ENCODE measurements at regions not wholly inside any gene's neighbourhood (a gene's known extent, or its start where the extent isn't known, plus 50 kb on each side); places are given as distances from the start of the nearest gene placed in this dataset.
"Not testable (repeated sequence)": the region's sequence is repeated elsewhere in the genome, so short reads cannot be mapped to it uniquely, and the experiment has no call there.

DNA sequence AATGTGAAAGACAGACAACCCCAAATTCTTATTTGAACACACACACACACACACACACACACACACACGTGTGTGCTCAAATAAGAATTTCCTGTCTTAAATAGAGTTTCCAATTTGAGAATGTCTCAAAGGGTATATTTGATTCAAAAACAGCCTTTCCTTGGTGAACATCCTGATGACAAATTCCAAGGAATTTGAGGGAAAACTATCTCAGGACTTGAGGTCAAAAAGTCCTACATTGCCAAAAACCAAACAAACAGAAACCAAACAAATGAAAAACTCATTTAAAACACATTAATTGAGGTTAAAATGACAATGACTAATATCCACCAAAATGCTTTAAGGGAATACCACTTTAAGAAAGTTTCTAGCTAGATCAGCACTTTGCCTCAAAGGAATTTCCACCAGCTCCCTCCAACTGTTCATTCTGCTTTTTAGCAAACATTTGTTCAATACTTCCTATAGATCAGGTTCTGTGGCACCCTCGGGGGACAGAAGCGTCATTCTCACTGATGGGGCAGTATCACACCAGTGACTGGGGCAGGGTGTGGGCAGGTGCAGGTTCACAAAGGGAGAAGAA is 232.1 kb upstream of the TRIB2 start:
- DNase-seq = no peak

DNA sequence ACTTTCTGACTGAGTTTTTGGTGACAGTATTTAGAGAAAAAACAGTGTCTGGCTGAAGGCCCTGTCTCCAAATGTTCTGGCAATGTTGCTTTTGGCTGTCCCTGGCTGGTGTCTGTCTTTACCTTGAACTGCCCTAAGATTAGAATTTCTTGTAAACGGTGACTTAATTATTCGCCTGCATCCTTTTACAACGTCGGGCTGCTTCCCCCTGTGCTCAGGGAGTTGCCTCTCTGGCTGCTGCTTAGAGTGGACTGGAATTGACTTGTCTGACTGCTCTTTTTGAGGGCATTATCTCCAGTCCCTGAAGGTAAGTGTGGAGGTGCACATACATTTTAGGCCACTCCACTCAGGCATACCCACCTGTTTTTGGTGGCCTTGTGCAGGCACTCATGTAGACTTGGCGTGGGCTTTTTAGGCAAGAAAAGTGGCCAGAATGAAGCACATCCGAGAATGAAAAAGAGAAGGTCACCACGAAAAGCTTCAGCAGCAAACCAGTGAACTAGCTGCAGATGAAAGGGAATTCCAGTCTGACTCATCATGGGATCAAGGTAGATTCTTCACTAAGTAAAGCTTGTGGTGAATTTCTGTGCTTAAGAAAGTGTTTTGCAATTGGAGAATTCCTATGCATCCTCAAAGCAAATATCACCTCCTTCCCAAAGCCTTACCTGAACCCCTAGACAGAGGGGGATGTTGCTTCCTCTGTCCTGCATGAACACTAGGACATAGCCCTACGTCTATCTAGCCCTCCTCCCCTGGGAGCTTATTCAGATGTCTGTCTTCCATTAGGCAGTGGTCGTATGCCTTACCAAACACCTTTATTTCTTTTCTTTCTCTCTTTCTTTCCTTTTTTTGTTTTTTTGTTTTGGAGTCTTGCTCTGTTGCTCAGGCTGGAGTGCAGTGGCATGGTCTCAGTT is 230.3 kb upstream of the TRIB2 start:
- no peak for DNase-seq

DNA sequence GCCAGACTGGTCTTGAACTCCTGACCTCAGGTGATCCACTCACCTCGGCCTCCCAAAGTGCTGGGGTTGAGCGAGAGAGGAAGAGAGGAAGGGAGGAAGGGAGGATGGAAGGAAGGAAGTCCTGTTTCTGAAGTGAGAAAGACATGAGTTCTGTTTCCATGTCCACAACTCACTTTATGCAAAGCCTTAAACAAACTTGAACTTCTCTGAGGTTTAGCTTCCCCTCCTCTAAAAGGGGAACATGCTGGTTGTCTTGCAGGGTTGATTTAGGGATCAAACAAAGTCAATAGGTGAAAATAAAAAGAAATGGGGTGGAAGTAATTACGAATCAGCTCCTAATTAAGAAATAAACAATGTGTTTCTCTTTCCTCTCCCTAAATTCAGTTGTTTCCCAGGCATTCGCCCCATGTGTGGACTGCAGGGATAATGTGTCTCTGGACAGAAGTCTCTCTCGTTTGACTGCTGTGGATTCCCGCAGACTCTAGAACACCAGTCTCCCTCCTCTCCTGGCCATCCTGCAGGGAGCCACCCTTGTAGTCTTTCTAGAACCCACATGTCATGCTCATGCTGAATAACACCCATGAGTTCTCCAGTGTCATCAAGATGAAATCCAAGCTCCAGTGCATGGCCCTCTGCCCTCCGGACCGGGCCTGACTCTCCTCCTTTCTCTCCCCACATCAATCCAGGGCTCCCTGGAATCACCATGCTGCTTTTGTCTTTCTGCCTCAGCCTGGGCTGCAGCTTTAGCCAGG is 229.3 kb upstream of the TRIB2 start:
- no peak for DNase-seq

DNA sequence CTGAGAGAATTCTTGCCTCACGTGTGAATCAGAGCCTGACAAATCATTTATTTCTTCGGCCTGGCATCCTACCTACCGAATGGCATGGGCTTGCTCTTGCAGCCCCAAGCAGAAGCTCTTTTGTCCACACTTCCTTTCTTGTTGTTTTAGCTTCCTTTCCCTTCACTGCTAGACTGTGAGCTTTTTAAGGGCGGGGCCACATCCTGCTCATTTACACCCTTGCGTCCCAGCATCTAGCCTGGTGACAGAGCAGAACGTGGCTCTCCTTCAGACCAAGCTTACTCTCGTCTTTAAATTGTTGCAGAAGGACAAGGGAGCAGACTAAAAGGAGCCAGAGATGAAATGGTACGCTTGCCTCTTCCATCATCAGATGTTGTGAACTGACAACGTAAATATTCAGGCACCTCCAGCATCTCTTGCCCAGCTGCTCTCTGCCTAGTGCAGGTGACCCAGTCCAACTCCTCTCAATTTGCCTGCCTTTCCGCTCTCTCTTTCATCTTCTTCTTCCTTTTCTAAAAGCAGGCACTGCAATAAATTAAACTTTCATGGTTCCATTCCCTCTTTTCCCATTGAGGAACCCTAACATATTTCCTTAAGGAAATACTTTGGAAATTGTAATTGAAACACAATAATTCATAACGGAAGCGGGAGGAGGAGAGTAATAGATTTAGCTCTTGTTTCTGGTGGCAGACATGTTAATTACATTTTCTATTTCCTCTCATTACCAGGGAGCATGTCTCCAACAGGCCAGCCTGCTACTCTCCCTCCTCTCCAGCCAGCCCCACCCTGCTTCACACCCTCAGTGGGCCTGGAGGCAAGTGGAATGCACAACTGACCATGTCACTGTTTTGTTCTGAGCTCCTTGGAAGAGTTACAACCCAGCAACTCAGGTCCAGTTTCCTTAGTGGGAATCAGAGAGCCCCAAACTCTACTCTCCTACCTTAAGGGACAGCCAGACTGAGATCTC is 228.1 kb upstream of the TRIB2 start:
- no peak for DNase-seq

DNA sequence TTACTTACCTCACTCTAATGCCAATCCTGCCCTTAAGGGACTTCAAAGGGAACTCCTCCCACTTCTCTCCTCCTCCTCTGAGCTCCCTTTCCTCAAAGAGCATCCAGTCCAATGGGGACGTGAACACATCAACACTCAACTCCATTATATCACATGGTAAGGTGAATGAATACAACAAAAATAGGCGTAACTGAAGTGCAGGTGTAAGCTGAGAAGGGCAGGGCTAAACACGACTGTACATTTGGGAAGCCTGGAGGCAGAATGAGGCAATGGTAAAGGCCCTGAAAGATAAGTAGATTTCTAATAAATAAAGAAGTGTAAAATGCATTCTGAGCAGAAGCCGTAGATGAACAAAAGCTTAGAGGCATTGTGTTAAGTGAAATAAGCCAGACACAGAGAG is 226.1 kb upstream of the TRIB2 start:
- no peak for DNase-seq

DNA sequence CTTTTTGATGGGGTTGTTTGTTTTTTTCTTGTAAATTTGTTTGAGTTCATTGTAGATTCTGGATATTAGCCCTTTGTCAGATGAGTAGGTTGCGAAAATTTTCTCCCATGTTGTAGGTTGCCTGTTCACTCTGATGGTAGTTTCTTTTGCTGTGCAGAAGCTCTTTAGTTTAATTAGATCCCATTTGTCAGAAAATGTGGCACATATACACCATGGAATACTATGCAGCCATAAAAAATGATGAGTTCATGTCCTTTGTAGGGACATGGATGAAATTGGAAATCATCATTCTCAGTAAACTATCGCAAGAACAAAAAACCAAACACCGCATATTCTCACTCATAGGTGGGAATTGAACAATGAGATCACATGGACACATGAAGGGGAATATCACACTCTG is 224.4 kb upstream of the TRIB2 start:
- DNase-seq = not testable (repeated sequence)

DNA sequence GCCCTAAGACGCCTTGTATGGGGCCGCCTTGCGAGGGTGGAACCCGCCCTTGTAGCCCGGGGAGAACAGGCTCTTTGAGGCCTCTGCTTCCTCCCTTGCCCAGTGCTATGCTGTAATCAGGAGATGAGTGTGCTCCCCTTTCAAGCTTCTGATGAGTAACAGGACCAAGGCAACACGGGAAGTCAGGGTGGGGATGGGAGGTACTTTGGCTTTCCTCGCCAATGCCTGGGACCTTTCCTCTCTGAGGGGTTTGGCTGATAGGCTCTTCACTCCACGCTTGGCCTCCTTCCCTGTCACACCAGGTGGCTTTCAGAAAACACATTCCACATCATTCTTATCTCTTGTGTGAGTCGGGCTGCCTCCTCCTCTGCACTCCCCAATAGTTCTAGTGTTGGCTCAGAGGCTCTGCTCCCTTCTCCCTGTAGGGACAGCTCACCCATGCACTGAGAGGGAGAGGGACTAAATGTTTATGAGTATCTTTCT is 223.7 kb upstream of the TRIB2 start:
- DNase-seq = no peak

DNA sequence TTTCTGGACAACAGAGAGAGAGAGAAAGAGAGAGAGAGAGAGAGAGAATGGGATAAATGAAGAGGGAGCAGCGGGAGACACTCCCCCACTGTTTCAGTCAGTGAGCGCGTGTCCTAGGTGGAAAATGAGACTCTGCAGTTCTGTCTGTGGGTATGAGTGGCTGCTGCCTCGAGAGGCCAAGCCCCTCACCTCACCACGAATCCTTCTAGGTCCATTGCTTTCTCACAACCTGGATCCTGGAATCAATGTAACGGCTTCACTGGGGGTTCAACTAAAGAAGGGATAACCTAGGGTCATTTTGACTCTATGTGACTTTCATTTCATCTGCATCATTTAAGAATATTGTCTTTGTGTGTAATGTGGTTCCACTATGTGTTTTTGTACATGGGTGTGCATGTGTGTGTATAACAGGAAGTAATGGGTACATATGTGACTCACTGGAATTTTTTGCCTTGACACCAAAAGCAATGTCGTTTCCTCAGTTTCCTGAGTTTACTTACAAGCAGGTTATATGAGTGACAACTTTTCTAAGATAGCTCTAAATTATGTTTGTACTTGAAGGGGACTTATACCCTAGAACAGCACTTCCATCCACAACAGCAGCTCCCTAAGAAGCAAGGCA is 221.4 kb upstream of the TRIB2 start:
- no peak for DNase-seq

DNA sequence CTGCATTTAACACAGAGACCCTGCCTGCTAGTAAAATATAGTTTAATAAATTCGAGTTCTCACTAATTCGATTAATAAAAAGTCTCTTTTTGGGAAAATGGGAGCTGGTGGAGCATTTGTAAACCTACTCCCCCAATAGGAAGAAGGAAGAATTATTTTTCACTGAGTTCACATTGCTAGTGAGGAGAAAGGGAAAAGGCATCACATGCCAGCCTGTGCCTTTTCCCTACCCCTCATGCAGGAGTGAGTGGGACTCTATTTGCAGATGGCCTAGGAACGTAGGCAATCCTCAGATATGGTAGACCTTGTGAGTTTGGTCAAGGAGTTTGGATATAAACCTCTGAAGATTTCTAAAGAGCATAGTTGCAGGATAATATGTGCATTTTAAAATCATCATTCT is 218.4 kb upstream of the TRIB2 start:
- DNase-seq = peak; percentile 11

DNA sequence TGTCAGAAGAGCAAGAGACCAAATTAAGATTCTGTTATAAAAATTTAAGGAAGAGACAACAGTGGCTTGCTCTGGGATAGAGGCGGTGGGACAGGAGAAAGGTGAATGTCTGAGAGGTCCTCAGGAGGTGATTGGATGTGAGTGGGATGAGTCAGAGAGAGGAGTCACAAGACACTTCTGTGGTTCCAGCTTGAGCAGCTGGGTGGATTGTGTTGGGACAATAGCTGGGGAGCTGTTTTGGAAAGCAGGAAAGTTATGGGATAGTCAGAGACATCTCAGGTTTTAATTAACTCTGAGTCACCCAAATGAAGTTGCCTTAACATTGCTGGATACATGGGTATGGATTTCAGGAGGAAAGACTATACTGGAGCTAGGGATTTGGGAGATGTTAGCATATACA is 218.0 kb upstream of the TRIB2 start:
- DNase-seq = peak; percentile 7

DNA sequence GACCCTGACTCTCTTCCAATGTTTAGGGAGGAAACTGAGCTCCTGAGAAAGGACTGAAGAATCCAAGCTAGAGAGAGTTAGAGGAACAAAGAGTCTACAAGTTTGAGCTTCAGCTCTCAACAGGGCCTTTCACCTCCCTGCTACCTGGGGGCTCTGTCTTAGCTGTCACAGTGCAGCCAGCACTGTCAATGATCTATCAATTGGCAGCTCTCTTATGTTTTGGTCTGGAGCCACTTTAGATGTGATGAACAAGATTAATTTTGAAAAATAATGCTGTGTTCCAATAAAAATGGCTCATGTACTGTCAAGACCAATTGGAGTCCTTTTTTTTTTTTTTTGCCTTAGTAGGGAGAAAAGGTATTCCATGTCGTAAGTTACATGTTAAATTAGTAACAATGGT is 215.8 kb upstream of the TRIB2 start:
- no peak for DNase-seq

DNA sequence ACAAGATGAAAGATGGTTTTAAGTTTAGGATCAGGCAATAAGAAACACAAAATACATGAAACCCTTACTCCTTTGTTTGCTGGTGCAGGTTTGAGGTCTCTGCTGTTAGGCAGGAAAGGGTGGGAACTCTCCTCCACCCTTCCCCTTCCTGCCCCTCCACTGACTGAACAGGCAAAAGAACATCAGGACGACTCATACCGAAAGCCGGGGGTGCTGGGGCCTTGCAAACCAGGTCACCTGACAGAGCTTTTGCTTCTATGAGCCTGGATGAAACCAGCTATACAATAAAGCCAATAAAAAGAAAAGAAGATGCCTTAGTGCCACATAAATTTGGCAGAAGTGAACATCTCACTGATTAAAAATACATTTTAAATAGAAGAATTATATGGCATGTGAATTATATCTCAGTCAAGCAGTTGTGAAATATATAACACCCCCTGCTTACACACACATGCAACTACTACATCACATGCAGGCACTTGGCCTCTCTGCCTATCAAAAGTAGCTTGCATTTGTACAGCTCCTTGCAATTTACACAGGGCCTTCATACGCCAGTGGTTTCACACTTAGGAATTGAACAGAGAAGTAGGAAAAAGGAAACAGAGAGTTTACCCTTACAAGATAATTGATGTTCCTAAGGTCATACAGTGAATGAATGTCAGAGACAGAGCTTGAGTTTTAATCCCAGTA is 215.1 kb upstream of the TRIB2 start:
- DNase-seq = no peak

DNA sequence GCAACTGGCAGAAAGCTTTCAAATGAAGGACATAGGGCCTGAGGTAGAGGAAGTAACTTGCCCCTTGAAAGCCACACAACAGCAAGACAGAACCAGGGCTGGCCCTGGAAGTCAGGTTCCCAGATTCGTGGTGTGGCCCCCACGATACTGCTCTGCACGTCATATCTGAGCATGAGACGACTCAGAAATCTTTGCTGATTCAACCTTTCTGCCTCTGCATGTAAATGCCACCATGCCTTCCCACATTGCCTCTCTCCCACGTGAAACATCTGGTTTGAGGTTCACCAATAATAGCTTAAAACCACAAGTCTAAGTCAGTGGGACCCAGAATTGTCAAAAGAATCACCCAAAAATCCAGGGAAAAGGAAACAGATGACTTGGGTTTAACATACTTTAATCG is 214.0 kb upstream of the TRIB2 start:
- peak; percentile 49 for DNase-seq

DNA sequence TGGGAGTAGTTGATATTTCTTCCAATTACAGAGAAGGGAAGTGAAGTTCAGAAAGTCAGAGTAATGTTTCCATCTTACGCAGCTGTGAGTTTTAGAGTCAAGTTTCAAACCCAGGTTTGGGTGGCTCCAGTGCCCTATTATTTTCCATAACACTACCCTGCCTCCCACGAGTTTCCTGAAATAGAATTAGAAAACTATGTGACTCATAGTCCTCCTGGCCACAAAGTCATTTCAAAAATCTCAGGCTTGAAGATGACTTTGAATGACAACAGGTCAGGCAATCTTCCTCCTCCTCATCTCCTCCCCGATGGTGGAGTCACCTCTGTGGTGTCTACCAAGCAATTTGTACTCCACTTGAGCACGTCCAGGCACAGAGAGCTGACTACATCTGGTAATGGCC is 212.3 kb upstream of the TRIB2 start:
- no peak for DNase-seq

DNA sequence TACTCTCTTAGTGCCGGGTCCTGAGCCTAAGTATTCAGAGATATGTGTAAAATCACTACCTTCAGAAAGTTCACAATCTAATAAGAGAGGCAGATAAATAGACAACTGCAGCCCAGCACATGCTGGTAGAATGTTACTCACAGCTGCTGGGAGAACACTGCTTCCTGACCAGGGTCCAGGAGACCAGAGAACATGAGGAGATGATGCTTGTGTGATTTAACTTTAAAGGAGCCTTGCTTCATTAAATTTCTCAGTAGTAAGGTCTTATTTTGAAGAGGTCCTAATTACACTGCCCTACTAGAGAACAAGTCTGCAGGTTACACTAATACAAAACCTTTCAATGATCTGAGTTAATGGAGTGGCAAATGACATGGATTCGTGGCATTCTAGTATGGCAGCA is 209.9 kb upstream of the TRIB2 start:
- no peak for DNase-seq

DNA sequence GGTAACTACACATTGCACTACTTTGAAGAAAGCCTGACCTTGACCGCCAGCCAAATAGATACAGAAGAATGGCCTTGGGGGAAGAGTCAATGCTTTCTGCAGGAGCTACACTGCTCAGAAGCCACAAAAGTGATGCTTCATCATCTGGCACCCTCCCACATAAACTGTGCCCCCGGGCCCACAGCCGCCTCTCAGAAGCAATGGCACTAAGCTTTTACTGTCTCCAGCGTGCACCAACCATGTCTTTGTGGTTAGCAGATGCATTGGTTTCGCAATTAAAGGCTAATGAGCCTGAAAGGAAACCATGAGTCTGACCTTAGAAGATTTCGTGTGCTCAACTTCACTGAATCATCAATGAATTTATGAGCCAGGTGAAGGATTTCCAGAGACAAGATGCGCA is 209.4 kb upstream of the TRIB2 start:
- peak; percentile 72 for DNase-seq

DNA sequence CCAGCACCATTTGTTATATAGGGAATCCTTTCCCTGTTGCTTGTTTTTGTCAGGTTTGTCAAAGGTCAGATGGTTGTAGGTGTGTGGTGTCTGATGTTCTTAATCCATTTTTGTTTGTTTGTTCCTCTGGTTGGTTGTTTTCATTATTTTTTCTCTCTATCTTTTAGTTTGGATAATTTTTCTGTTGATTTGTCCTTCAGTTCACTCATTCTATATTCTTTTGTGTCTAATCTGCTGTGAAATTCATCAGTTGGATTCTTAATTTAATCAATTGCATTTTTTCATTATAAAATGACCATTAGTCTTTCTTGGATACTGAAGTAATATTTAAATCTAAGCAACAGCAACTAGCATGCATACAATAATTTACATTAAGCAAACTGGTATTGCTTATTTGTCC is 206.7 kb upstream of the TRIB2 start:
- no peak for DNase-seq

DNA sequence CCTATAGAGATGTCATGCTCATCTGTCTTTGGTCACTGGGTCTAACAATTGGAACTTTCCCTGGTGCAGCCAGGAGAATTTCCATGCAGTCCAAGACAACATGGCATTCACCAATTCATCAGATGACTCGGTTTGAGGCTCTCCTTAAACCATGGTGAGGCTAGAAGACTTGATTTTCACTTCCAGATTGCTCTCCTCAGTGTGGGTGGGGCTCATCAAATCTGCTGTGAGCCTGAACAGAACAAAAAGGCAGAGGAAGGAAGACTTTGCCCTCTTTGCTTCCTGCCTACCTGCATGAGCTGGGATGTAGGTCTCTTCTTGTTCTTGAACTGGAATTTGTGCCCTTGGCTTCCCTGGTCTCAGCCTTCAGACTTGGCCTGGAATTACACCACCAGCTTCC is 203.4 kb upstream of the TRIB2 start:
- no peak for DNase-seq

DNA sequence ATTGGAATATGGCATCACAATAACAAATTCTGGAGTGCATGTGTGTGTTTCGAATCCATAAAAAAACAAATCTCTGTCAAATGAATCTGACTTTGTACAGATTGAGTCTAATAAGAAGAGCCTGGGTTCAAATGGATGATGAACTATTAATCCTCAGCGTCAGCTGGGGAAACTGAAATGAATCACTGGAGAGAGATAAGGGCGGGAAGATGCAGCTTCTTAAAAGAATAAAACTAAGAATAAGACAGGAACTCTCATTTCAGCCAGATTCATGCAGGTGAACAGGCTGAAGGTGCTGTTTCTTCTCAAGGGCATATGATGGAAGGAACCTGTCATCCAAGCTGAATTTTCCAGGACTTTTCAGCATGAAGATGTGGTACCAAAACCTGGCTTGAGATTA is 202.6 kb upstream of the TRIB2 start:
- DNase-seq = no peak

DNA sequence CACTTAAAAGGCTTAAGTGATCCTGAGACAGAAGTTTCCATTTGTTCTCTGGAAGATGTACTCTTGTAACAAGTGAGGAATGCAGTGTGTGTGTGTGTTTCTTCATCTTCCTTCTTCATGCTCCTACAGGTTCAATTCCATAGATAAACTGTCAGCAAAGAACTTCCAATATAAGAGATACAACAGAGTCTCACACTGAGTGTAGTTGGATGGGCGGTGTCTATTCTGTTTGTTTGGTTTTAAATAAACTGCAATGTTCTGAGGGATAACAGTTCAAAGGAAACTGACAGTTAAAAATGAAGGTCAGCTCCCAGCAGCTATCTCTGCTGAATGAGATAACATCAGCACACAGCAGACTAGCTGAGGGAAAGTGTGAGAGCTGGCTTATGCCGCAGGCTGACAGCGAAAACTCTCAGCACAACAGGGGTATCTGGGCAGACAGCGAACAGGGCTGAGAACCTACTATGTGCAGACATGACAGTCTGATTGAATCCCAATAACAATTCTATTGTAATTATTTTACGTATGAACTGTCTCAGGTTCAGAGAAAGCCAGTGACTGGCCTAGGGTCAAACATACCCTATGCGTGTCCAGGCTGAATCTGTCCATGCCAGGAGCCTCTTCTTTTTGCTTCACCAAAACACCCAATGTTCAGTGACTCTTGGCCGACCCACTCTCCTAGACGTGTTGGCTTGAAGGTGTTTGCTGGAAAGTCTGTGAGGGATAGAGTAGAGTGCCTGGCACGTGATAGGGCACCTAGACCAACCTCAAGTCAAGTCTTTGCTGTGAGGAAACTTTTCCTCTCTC is 201.9 kb upstream of the TRIB2 start:
- peak; percentile 82 for DNase-seq

DNA sequence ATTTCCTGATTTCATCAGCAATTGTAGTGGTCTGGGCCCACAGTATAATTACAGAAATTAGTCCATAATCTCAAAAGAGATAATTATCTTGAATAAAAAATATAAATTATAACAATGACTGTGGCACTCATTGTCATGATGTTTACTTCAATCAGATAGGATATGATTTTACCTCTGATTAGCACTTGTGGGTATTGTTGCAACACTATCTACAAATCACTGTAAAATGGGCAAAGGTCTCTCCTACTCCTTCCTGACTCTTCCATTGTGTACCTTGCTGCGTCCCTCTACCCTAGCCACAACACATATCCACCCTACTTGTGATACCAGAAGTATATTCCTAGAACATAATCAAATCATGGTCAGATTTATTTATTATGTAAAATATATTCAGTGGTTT is 200.9 kb upstream of the TRIB2 start:
- DNase-seq = no peak
